Activated CD8-positive, alpha-beta T cell treated with anti-CD3 and anti-CD28 coated beads for 36 hours (primary cell): ENCODE measurements at regions not wholly inside any gene's neighbourhood (a gene's known extent, or its start where the extent isn't known, plus 50 kb on each side); places are given as distances from the start of the nearest gene placed in this dataset.

Experiments
- ATAC-seq: fragments of 200-7000 bp; cut with Tn5 transposase; one replicate; pipeline ENCODE4 v1.10.0; 2021; ENCODE audit warnings: mild to moderate bottlenecking, moderate library complexity
- CTCF ChIA-PET: fragments of 350-600 bp; sonication (Branson Sonifier 250); formaldehyde crosslinking; loops from one replicate; lab custom pipeline; 2021; ENCODE audit warnings: antibody characterized with exemption; lab: Charles Lee
- POLR2A ChIA-PET: fragments of 350-600 bp; sonication (Branson Sonifier 250); formaldehyde crosslinking; loops from one replicate; lab custom pipeline; 2021; ENCODE audit warnings: antibody characterized with exemption; lab: Charles Lee
- DNase-seq: peaks from one replicate; pipeline ENCODE4 v3.0.0-alpha.2; 2020
- H3K27ac Mint-ChIP-seq: one replicate; pipeline ENCODE4 v1.8.0; 2021; ENCODE audit warnings: mild to moderate bottlenecking, mixed read lengths
- H3K27me3 Mint-ChIP-seq: one replicate; pipeline ENCODE4 v1.8.0; 2021; ENCODE audit warnings: mixed read lengths
- H3K36me3 Mint-ChIP-seq: one replicate; pipeline ENCODE4 v1.8.0; 2021; ENCODE audit warnings: low read depth, mixed read lengths
- H3K4me1 Mint-ChIP-seq: one replicate; pipeline ENCODE4 v1.8.0; 2021; ENCODE audit warnings: low read depth, mixed read lengths
- H3K4me3 Mint-ChIP-seq: one replicate; pipeline ENCODE4 v1.8.0; 2021; ENCODE audit warnings: mild to moderate bottlenecking, moderate library complexity, mixed read lengths
- H3K9me3 Mint-ChIP-seq: one replicate; pipeline ENCODE4 v1.8.0; 2021; ENCODE audit warnings: mixed read lengths
- intact Hi-C: fragments of 100-400 bp; cut with micrococcal nuclease; formaldehyde crosslinking; loops from one replicate; pipeline ENCODE4 v1.10.0; 2022
- TF ChIP-seq, protein P1 (sequence below): fragments of 200-600 bp; IDR thresholded peaks from one replicate; pipeline ENCODE4 v1.8.0; 2022; ENCODE audit warnings: antibody characterized with exemption, mild to moderate bottlenecking

DNA sequence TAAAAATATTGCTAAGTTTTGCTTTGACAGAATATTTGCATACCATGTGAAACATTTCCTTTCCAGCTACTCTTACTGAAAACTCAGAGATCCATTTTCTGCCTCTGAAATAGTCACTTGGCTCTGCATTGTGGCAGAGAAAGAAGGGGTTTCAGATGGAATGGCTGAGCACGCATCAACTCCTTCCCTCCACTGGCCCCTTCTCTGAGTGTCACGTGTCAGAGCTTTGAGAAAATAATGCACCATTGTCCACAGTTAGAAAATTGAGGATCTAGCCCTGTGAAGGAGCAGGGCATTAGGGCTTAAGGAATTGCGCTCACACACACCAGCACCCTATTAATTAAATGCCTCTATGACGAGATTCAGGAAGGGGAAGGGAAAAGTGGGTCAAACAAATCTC, 78.8 kb upstream of the FAT4 start:
- intact Hi-C loops: no loop called here

DNA sequence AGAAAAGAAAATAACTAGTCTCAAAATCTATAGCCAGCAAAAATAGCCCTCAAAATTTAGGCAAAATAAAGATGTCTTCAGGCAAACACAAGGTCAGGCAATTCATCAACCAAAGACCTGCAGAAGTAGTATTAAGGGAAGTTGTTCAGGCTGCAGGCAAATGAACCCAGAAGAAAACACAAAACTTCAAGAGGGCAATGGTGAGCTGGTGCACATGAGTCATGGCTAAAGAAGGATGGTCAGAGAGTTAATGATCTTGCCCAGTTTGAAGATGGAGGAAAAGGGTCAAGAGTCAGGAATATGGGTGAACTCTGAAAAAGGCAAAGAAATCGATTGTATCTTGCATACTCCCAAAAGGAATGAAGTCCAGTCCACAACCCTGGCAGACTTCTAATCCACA, 83.1 kb upstream of the FAT4 start:
- Mint-ChIP-seq H3K4me3 (no peak overlapping the region), H3K9me3 (no peaks in the 10 kb centered on the region), H3K27ac (no peak overlapping the region), H3K4me1 (no peaks in the 10 kb centered on the region), H3K36me3 (no peaks in the 10 kb centered on the region), H3K27me3 (no peaks in the 10 kb centered on the region)
- ChIA-PET CTCF (interaction anchor here (0.6 kb wide), 1 partner anchor 847 kb away, joined by 3 read pairs; no protein-coding TSS in a partner anchor), POLR2A (no interaction called here)
- TF ChIP-seq, protein P1, sequence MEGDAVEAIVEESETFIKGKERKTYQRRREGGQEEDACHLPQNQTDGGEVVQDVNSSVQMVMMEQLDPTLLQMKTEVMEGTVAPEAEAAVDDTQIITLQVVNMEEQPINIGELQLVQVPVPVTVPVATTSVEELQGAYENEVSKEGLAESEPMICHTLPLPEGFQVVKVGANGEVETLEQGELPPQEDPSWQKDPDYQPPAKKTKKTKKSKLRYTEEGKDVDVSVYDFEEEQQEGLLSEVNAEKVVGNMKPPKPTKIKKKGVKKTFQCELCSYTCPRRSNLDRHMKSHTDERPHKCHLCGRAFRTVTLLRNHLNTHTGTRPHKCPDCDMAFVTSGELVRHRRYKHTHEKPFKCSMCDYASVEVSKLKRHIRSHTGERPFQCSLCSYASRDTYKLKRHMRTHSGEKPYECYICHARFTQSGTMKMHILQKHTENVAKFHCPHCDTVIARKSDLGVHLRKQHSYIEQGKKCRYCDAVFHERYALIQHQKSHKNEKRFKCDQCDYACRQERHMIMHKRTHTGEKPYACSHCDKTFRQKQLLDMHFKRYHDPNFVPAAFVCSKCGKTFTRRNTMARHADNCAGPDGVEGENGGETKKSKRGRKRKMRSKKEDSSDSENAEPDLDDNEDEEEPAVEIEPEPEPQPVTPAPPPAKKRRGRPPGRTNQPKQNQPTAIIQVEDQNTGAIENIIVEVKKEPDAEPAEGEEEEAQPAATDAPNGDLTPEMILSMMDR: no peak
- intact Hi-C loops: no loop called here
- ATAC-seq (no peak), DNase-seq (no peak)

More for the DNA sequence above, 78.8 kb upstream of the FAT4 start:
- DNase-seq: no peak
- Mint-ChIP-seq H3K4me3 (no peak overlapping the region), H3K27me3 (no peaks in the 10 kb centered on the region), H3K36me3 (no peaks in the 10 kb centered on the region), H3K9me3 (no peaks in the 10 kb centered on the region), H3K4me1 (no peaks in the 10 kb centered on the region), H3K27ac (no peak overlapping the region)
- ChIA-PET CTCF (no interaction called here), POLR2A (no interaction called here)
- TF ChIP-seq, protein P1: no peak
- ATAC-seq: no peak

DNA sequence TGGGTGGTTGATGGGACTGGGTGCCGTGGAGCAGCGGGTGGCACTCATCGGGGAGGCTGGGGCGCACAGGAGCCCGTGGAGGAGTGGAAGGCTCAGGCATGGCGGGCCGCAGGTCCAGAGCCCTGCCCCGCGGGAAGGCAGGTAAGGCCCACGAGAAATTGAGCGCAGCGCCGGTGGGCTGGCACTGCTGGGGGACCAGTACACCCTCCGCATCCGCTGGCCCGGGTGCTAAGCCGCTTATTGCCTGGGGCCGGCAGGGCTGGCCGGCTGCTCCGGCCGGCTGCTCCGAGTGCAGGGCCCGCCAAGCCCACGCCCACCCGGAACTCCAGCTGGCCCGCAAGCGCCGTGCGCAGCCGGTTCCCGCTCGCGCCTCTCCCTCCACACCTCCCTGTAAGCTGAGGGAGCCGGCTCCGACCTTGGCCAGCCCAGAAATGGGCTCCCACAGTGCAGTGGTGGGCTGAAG, 85.1 kb upstream of the FAT4 start:
- Mint-ChIP-seq H3K27me3 (no peaks in the 10 kb centered on the region), H3K27ac (no peak overlapping the region), H3K9me3 (no peaks in the 10 kb centered on the region), H3K4me1 (no peaks in the 10 kb centered on the region), H3K4me3 (no peak overlapping the region), H3K36me3 (no peaks in the 10 kb centered on the region)
- DNase-seq (no peak), ATAC-seq (no peak)
- ChIA-PET CTCF (no interaction called here), POLR2A (no interaction called here)
- intact Hi-C loops: no loop called here
- TF ChIP-seq, protein P1: no peak

DNA sequence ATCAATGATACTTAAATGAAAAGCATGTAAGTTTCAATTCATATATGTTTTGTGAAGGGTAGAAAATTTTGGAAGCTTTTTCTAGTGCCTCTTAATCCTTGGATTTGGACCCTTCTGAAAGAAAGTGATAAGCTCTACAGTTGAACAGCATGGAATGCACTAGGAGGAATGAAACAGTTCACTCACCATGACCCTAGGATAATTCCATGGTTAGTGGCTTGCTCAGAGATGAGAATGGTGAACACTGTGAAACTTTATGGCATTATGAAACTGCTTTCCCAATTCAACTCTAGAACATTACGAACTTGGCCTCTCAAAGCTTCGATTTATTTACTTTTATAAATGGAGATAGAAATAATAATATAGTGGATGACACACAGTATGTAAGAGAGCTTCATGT, 88.9 kb upstream of the FAT4 start:
- DNase-seq (no peak), ATAC-seq (no peak)
- H3K27ac Mint-ChIP-seq: no peak overlapping the region
- intact Hi-C loops: no loop called here
- ChIA-PET CTCF (interaction anchor here (1.5 kb wide), 1 partner anchor 15 kb away, joined by 3 read pairs; no protein-coding TSS in a partner anchor), POLR2A (no interaction called here)
- no peak overlapping the region for H3K4me3 Mint-ChIP-seq
- TF ChIP-seq, protein P1: no peak
- H3K27me3 Mint-ChIP-seq: no peaks in the 10 kb centered on the region
- H3K36me3 Mint-ChIP-seq: no peaks in the 10 kb centered on the region
- no peaks in the 10 kb centered on the region for H3K9me3 Mint-ChIP-seq
- no peaks in the 10 kb centered on the region for H3K4me1 Mint-ChIP-seq

DNA sequence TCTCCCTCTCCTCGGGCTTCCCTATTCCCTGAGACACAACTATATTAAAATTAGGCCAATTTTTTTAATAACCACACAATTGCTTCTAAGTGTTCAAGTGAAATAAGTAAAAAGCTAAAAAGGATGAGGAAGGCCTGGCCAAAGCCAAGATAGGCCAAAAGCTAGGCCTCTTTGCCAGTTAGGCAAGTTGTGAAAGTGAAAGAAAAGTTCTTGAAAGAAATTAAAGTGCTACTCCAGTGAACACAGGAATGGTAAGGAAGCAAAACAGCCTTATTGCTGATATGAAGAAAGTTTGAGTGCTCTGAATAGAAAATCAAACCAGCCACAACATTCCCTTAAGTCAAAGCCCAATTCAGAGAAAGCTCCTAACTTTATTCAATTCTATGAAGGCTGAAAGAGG, 114.2 kb upstream of the FAT4 start:
- CTCF ChIA-PET: interaction anchor here (1.6 kb wide), 1 partner anchor 9 kb away, joined by 4 read pairs; no protein-coding TSS in a partner anchor
- H3K9me3 Mint-ChIP-seq: peaks cover 7% of the 10 kb centered on the region
- no peaks in the 10 kb centered on the region for H3K36me3 Mint-ChIP-seq
- H3K27ac Mint-ChIP-seq: no peak overlapping the region
- no peaks in the 10 kb centered on the region for H3K4me1 Mint-ChIP-seq
- no peak overlapping the region for H3K4me3 Mint-ChIP-seq
- intact Hi-C loops: no loop called here
- DNase-seq (no peak), ATAC-seq (no peak)
- H3K27me3 Mint-ChIP-seq: no peaks in the 10 kb centered on the region
- POLR2A ChIA-PET: no interaction called here
- TF ChIP-seq, protein P1: no peak
